CD4-positive, alpha-beta T cell treated with Interleukin-15 for 4 hours (primary cell): ENCODE measurements at regions not wholly inside any gene's neighbourhood (a gene's known extent, or its start where the extent isn't known, plus 50 kb on each side); places are given as distances from the start of the nearest gene placed in this dataset.
A peak's percentile ranks its signal among the peaks of the same experiment; 100 is the strongest.
"Not testable (repeated sequence)": the region's sequence is repeated elsewhere in the genome, so short reads cannot be mapped to it uniquely, and the experiment has no call there.

Experiments used
- DNase-seq: peaks from one replicate; pipeline ENCODE4 v3.0.0-alpha.2; 2020; ENCODE audit warnings: low spot score

GRCh38 chr6:135129136-135129856 is 51.8 kb upstream of the MYB start:
- DNase-seq = no peak

- peak; percentile 65 for DNase-seq
Measured at GRCh38 chr6:135128268-135128914, 52.7 kb upstream of the MYB start.

- no peak for DNase-seq
Measured at GRCh38 chr6:135126729-135127128, 54.4 kb upstream of the MYB start.

GRCh38 chr6:135126034-135126433 is 55.1 kb upstream of the MYB start:
- no peak for DNase-seq

GRCh38 chr6:135121434-135121833 is 59.7 kb upstream of the MYB start:
- DNase-seq = no peak

GRCh38 chr6:135118134-135118730 is 62.9 kb upstream of the MYB start:
- DNase-seq = no peak

GRCh38 chr6:135117413-135117968 is 62.9 kb upstream of the HBS1L start:
- DNase-seq = no peak

- DNase-seq = peak; percentile 48
Measured at GRCh38 chr6:135116571-135116970, 61.9 kb upstream of the HBS1L start.

- no peak for DNase-seq
Measured at GRCh38 chr6:135115834-135116233, 61.2 kb upstream of the HBS1L start.

GRCh38 chr6:135115411-135115810 is 60.8 kb upstream of the HBS1L start:
- no peak for DNase-seq

GRCh38 chr6:135114355-135115145 is 59.9 kb upstream of the HBS1L start:
- DNase-seq = peak; percentile 32

- DNase-seq = no peak
Measured at GRCh38 chr6:135113860-135114259, 59.2 kb upstream of the HBS1L start.

- not testable (repeated sequence) for DNase-seq
Measured at GRCh38 chr6:135112951-135113350, 58.3 kb upstream of the HBS1L start.

GRCh38 chr6:135110261-135110781 is 55.7 kb upstream of the HBS1L start:
- not testable (repeated sequence) for DNase-seq

- no peak for DNase-seq
Measured at GRCh38 chr6:135109761-135110160, 55.1 kb upstream of the HBS1L start.

- DNase-seq = no peak
Measured at GRCh38 chr6:135108692-135109091, 54.1 kb upstream of the HBS1L start.

GRCh38 chr6:135106611-135107010 is 52.0 kb upstream of the HBS1L start:
- DNase-seq = no peak

GRCh38 chr6:135105710-135106109 is 51.1 kb upstream of the HBS1L start:
- DNase-seq = no peak

GRCh38 chr6:135105299-135105698 is 50.7 kb upstream of the HBS1L start:
- no peak for DNase-seq
